ENCODE measurements at regions not wholly inside any gene's neighbourhood (a gene's known extent, or its start where the extent isn't known, plus 50 kb on each side); places are given as distances from the start of the nearest gene placed in this dataset.

- no peak for DNase-seq (ENCODE audit: extremely low read depth in 1 of 4, low spot score in 3 of 4)
- no peak overlapping the region for H3K4me3 ChIP-seq
- H3K9me3 ChIP-seq (replicated peaks; ENCODE audit: control insufficient read depth, insufficient read depth, low read depth, low read length) = no peaks in the 10 kb centered on the region
- no peaks in the 10 kb centered on the region for H4K20me1 ChIP-seq (replicated peaks; ENCODE audit: control insufficient read depth, insufficient read depth, low read length)
- H3K27ac ChIP-seq (ENCODE audit: extremely low read depth, low read depth, low read length) = no peak overlapping the region
- H3K27me3 ChIP-seq (ENCODE audit: control insufficient read depth in 2 of 2, insufficient read depth in 2 of 2, low read length in 2 of 2) = no peaks in the 10 kb centered on the region
- H3K9me1 ChIP-seq (ENCODE audit: control insufficient read depth, insufficient read depth, low read length) = no peaks in the 10 kb centered on the region
- POLR2A ChIA-PET = no interaction called here
- CTCF ChIA-PET (ENCODE audit: low intra/inter-chr PET ratio) = no interaction called here
- no peaks in the 10 kb centered on the region for H3K4me1 ChIP-seq (replicated peaks in 1 of 2; ENCODE audit: control insufficient read depth in 2 of 2, insufficient read depth in 2 of 2, low read length in 2 of 2)
- 0% methylated on average over 1 of the region's 1 CpG for WGBS (ENCODE audit: insufficient coverage, low coverage, missing lambda C conversion rate)
- BruUV-seq (replicated peaks) = no TSS peak
- no peak overlapping the region for H3K4me2 ChIP-seq (ENCODE audit: insufficient read depth, low read length)
- H3K9ac ChIP-seq (ENCODE audit: insufficient read depth in 1 of 2, low read depth in 2 of 2, low read length in 2 of 2) = no peak overlapping the region
- TF ChIP-seq ETS2 (tag; IDR thresholded peaks at IDR 0.05; ENCODE audit: borderline replicate concordance, poor library complexity, severe bottlenecking) (no peak), ZNF395 (CRISPR knock-in tag; IDR thresholded peaks at IDR 0.05) (no peak), MAFF (IDR thresholded peaks at IDR 0.05; ENCODE audit: low read length) (0 out of 2 replicates have a peak, but pooled peaks have one; percentile 1), MEIS2 (IDR thresholded peaks at IDR 0.05; ENCODE audit: partially characterized antibody) (no peak), E2F4 (CRISPR knock-in tag; IDR thresholded peaks at IDR 0.05; ENCODE audit: low read depth) (no peak), ZNF263 (CRISPR knock-in tag; IDR thresholded peaks at IDR 0.05; ENCODE audit: borderline replicate concordance) (no peak), THRA (IDR thresholded peaks at IDR 0.05) (no peak), MXI1 (IDR thresholded peaks at IDR 0.05; ENCODE audit: low read depth, low read length) (no peak), KLF13 (tag; IDR thresholded peaks at IDR 0.05; ENCODE audit: borderline replicate concordance, low read depth) (no peak), ZNF561 (CRISPR knock-in tag; conservative IDR thresholded peaks at IDR 0.05) (no peak), E2F8 (IDR thresholded peaks at IDR 0.05; ENCODE audit: low read depth, partially characterized antibody) (no peak), ZNF316 (IDR thresholded peaks at IDR 0.05) (peak; percentile 54), MAFG (tag; conservative IDR thresholded peaks at IDR 0.05) (0 out of 2 replicates have a peak, but pooled peaks have one; percentile 5), ZBTB12 (CRISPR knock-in tag; IDR thresholded peaks at IDR 0.05) (no peak), C11orf30 (IDR thresholded peaks at IDR 0.05; ENCODE audit: low read depth) (peak; percentile 42; the same call in 1 of the 2 replicates), NFIX (CRISPR knock-in tag; IDR thresholded peaks at IDR 0.05; ENCODE audit: low read depth) (no peak)
- no peaks in the 10 kb centered on the region for H3K36me3 ChIP-seq (ENCODE audit: control insufficient read depth, insufficient read depth, low read length)
- H3K79me2 ChIP-seq (ENCODE audit: control insufficient read depth, insufficient read depth, low read length) = no peaks in the 10 kb centered on the region
- intact Hi-C loops (cut with micrococcal nuclease) = no loop called here
- no peak overlapping the region for H2AFZ ChIP-seq (ENCODE audit: low read depth, low read length)
- no peak for ATAC-seq
- in situ Hi-C loops (cut with MboI) = no loop called here
- FAIRE-seq = no peak
Observed at GRCh38 chr20:21820045-21820444, 114.6 kb downstream of the PAX1 start.

Data from K562 (cell line).